Right renal pelvis (tissue), 4 donors: ENCODE measurements at regions not wholly inside any gene's neighbourhood (a gene's known extent, or its start where the extent isn't known, plus 50 kb on each side); places are given as distances from the start of the nearest gene placed in this dataset.

Experiments
- DNase-seq, 4 donors: peaks; one replicate each; pipeline ENCODE4 v3.0.0-alpha.2; 2013; ENCODE audit warnings: low read depth in 4 of 4, low spot score in 3 of 4, missing footprints in 1 of 4

- DNase-seq: no peak
Observed at GRCh38 chr1:82452096-82452495, 651.4 kb downstream of the ADGRL2 start.

DNA sequence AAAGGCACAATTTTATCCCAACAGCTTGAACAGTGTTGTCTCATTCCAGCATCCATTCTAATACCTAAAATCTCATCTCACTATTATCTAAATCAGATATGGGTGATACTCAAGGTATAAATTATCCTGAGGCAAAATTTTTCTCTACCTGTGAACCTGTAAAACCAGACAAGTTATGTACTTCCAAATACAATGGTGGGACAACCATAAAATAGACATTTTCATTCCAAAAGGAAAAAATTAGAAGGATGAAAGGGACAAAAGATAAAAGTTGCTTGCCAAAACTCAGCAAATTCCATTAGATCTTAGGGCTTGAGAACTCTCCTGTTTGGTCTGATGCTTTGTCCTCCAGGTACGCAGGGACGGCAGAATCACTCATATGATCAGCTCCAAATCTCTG lies 650.5 kb downstream of the ADGRL2 start:
- no peak for DNase-seq

DNA sequence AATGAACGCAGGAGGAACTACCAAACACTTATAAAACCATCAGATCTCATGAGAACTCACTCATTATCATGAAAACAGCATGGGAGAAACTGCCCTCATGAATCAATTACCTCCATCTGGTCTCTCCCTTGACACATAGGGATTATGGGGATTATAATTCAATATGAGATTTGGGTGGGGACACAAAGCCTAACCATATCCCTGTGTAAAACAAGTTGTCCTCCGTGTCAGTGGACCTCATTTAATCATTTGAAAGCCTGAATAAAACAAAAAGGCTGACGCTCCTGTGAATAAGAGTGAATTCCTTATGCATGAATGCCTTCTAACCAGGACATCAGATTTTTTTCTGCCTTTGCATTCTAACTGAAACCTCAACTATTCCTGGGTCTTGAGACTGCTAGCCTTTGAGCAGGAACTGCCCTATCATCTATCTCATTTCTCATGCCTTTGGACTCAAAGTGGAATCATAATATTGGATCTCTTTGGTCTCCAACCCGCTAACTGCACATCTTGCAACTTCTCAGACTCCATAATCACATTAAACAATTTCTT lies 648.8 kb downstream of the ADGRL2 start:
- no peak for DNase-seq

GRCh38 chr1:82446955-82447354 lies 646.2 kb downstream of the ADGRL2 start:
- no peak for DNase-seq

DNA sequence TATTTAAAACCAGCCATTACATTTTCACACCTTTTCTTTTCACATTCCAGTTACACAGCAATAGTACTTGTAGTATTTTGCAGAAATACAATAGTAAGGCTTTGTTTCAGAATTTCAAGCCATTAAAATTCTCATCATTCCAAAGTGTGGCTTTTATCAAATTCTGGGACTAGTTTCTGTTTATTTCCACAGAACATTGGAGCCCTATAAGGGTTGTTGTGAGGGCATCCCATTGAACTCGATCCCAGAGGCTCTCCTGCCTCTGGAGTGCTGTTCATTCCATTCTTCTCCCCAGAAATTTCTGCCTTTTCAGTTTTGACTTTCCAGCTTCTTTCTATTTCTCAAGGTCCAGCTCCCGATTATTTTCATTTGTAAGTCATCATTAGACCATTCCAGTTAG lies 645.5 kb downstream of the ADGRL2 start:
- DNase-seq: no peak

DNA sequence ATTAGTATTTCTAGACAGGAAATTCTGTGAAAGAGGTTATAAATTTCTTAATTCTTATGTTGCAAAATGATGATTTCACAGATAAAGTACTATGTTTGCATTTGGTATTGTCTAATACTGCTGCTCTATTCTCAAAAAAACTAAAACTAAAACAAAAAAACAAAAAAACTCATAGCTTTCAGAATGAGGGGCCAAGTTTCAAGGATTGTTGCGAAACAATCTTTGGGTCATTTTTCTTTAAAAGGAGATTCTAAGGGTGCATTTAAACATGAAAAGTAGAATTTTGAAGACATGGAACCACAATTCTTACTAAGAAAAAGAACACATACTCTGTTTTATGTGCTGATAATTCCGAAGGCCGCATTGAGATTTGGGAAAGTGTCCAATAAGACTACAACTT lies 645.1 kb downstream of the ADGRL2 start:
- DNase-seq: no peak

DNA sequence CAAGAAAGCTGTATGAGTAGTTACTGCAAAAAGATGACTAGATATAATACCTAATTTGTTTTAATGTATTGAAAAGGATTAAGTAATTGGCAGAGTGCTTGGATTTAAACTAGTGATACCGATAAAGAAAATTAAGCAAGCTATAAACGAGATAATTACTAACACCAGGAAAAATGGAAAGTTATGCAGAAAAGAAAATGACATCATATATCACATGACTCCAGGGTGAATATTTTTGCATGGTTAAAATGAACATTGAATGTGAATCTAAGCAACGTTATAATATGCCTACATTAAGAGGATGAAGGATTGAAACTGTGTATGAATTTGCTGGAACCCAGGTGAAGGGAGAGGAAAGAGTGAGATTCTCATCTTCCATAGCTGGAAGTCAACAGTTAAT lies 644.4 kb downstream of the ADGRL2 start:
- DNase-seq: no peak

DNA sequence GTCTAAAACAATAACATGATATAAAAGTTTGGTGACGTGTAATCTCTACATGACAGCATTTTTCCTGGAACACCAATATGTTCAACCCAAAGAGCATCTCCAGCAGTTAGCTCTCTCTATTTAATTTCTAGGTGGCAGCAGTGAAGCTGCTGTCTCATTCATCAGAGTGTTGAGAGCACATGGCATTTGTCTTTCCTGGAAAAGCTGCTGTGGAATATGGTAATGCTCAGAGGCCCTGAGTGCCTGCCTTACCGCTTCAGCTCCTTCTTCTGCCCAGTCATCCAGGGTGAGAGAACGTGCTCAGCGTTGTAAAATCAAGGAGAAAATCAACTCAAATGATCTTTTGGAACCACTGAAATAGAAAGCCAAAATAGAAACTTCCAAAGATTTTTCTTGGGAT lies 640.7 kb downstream of the ADGRL2 start:
- DNase-seq: no peak

DNA sequence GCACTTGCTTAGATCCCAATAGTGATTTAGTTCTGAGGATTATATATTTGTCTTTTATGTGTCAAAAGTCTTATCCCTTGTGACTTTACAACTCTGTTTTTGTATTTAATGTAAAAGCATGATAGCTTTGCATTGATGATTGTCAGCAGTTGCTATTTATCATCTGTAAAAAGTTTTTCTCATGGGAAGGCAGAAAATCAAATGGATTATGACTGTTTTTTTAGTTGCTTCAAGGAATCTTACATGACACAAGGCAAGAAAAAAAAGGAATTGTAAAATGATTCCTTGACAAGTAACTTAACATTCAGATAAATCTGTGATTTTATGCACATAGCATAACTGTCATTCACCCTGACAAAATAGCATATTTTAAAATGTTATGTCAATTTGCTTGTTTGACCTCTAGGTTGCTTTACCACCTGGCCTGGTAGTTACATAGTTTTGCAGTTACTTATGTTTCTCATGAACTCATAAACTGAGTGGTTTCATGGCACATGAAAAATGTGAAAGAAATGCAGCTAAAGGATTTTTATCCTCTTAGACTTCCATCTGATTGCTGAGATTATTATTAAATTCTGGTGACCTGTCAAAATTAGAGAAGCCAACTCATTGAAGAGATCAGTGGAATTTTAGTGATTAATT lies 622.6 kb downstream of the ADGRL2 start:
- no peak for DNase-seq

- no peak for DNase-seq
Observed at GRCh38 chr1:82421782-82422181, 621.0 kb downstream of the ADGRL2 start.

GRCh38 chr1:82420584-82420983 lies 619.9 kb downstream of the ADGRL2 start:
- no peak for DNase-seq

DNA sequence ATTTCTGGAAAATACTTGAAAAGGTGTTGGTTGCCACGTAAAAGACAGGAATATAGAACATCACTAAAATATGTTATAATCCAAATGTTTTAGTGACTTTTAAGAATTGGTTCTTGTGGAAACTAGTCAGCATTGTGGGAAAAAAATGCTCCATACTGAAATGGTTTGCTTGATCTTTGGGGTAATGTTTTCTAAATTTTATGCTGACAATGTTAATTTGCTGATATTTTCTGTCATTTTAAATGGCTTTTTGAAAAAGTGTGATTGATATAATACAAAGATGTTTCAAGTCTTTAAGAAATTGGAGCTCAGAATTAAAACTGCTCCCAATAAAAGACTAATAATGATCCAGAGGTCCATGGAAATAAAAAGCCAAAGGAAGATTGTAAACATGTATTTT lies 610.9 kb downstream of the ADGRL2 start:
- no peak for DNase-seq

DNA sequence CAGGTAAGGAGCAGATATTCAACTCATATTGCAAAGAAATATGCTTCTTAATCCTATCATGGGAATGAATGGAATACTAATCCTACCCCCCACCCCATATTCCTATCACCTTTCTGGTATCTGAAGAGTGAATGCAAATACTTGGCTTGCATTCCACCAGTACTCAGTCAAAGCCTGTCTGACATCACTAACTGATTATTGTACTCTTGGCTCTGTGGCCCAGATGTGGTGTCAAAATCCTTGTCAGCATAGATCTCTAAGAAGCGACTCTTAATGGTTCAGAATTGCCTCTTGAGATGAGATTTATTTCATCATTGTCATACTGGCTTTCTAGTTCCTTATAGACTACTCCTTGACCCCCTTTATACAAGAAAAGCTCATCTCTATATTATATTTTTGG lies 604.6 kb downstream of the ADGRL2 start:
- DNase-seq: no peak

GRCh38 chr1:82401116-82401515 lies 600.4 kb downstream of the ADGRL2 start:
- DNase-seq: no peak

DNA sequence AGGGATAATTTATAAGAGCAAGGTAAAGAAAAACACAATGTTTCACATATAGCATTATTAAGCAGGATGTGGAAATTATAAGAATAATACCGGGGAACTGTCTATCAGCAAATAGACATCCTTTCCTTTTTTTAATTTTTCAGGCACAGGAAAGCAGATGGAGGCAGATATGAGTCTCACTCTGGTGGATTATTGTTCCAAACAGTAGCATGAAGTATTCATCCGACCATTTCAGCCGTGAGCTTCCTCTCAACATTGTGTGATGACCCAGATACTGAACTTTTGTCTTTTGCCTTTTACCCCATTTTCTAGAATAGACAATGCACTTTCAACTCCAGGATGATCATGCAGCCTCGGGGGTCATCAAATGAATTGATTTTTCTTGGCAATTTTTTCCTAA lies 599.8 kb downstream of the ADGRL2 start:
- no peak for DNase-seq

DNA sequence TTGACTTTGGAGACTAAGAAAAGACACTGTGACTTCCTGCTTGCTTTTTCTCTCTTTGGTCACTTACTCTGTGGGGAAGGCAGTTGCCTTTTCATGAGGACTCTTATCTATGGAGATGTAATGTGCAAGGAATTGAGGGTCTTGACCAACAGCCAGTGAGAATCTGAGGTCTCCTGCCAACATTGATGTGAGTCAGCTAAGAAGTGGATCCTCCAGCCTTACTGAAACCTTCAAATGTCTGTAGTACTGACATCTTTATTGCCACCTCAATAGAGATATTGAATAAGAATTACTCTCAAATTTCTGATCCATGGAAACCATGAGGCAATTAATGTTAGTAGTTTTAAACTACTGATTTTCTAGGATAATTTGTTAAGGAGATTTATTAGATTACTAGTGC lies 598.4 kb downstream of the ADGRL2 start:
- no peak for DNase-seq

GRCh38 chr1:82398357-82398756 lies 597.6 kb downstream of the ADGRL2 start:
- DNase-seq: no peak

DNA sequence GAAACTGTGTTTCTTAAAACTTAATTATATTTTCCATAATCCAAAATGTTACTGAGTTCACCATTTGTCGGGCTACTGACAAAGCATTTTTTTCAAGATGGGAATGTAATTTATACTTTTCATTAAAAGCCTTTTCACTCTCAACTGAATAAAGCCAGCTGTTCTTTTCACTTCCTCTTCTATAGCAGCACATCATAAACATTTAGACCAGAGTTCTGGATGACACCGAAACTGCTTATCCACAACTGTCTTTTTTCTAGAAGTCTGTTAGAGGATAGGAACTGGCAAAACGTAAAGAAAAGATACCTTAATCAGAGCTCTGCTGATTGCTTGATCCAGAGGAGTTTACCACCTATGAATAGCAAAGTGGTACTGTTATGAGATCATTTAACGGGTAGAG lies 594.7 kb downstream of the ADGRL2 start:
- DNase-seq: no peak

GRCh38 chr1:82392946-82393345 lies 592.2 kb downstream of the ADGRL2 start:
- no peak for DNase-seq

DNA sequence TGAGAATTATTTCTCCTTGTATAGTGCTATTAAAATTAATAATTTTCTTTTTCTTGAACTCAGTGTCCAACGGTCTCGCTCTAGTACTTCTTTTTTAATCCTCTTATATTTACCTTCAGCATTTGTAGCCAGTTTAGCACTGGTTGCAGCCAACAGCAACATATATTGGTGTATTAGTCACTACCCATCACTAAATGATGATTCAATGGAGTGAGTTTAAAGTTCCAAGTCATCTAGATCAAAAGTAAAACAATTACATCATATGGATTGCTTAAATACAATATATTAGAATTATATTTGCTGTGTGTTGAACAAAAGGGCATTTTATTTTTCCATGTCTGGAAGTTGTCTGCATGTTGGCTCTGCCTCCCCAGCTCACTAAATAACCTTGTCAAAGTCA lies 591.8 kb downstream of the ADGRL2 start:
- no peak for DNase-seq

- DNase-seq: no peak
Observed at GRCh38 chr1:82391712-82392111, 591.0 kb downstream of the ADGRL2 start.

GRCh38 chr1:82390627-82391026 lies 589.9 kb downstream of the ADGRL2 start:
- DNase-seq: no peak

GRCh38 chr1:82388679-82389078 lies 587.9 kb downstream of the ADGRL2 start:
- no peak for DNase-seq
